HEK293 (cell line): ENCODE measurements at regions not wholly inside any gene's neighbourhood (a gene's known extent, or its start where the extent isn't known, plus 50 kb on each side); places are given as distances from the start of the nearest gene placed in this dataset.

Experiments used
- GFI1B ChIP-seq: fragments of 450-650 bp; formaldehyde crosslinking; IDR thresholded peaks from 2 replicates; pipeline ENCODE4 v1.5.1; 2016; ENCODE audit warnings: missing biosample characterization, missing genetic modification characterization
- GLIS2 ChIP-seq: fragments of 450-650 bp; formaldehyde crosslinking; IDR thresholded peaks from 2 replicates; pipeline ENCODE4 v1.5.1; 2016; ENCODE audit warnings: missing biosample characterization, missing genetic modification characterization
- HOXD13 ChIP-seq: sonication (generic); formaldehyde crosslinking; IDR thresholded peaks from 2 replicates; pipeline ENCODE4 v1.8.0; 2022; ENCODE audit warnings: missing genetic modification reagents, borderline replicate concordance
- KLF7 ChIP-seq: fragments of 450-650 bp; formaldehyde crosslinking; IDR thresholded peaks from 2 replicates; pipeline ENCODE4 v1.5.1; 2016; ENCODE audit warnings: missing biosample characterization, missing genetic modification characterization, borderline replicate concordance
- MEIS1 ChIP-seq: sonication (generic); formaldehyde crosslinking; IDR thresholded peaks from 2 replicates; pipeline ENCODE4 v1.8.1; 2022; ENCODE audit warnings: missing genetic modification reagents, mild to moderate bottlenecking, borderline replicate concordance
- PRDM4 ChIP-seq: fragments of 450-650 bp; formaldehyde crosslinking; IDR thresholded peaks from 2 replicates; pipeline ENCODE4 v1.5.1; 2017; ENCODE audit warnings: missing biosample characterization, missing genetic modification characterization
- PRDM6 ChIP-seq: fragments of 450-650 bp; formaldehyde crosslinking; IDR thresholded peaks from 2 replicates; pipeline ENCODE4 v1.5.1; 2017; ENCODE audit warnings: missing biosample characterization, missing genetic modification characterization
- RBAK ChIP-seq: fragments of 450-650 bp; formaldehyde crosslinking; IDR thresholded peaks from 2 replicates; pipeline ENCODE4 v1.5.1; 2016; ENCODE audit warnings: missing biosample characterization, missing genetic modification characterization
- SP7 ChIP-seq: fragments of 450-650 bp; formaldehyde crosslinking; IDR thresholded peaks from 2 replicates; pipeline ENCODE4 v1.5.1; 2016; ENCODE audit warnings: missing biosample characterization, missing genetic modification characterization
- TSHZ1 ChIP-seq: fragments of 450-650 bp; formaldehyde crosslinking; IDR thresholded peaks from 2 replicates; pipeline ENCODE4 v1.5.1; 2016; ENCODE audit warnings: missing biosample characterization, missing genetic modification characterization, borderline replicate concordance
- ZBTB8A ChIP-seq: fragments of 450-650 bp; formaldehyde crosslinking; IDR thresholded peaks from 2 replicates; pipeline ENCODE4 v1.5.1; 2016; ENCODE audit warnings: missing biosample characterization, missing genetic modification characterization
- ZFP41 ChIP-seq: fragments of 450-650 bp; formaldehyde crosslinking; IDR thresholded peaks from 2 replicates; pipeline ENCODE4 v1.5.1; 2016; ENCODE audit warnings: missing biosample characterization, missing genetic modification characterization, borderline replicate concordance
- ZFP69B ChIP-seq: fragments of 450-650 bp; formaldehyde crosslinking; IDR thresholded peaks from 2 replicates; pipeline ENCODE4 v1.5.1; 2016; ENCODE audit warnings: missing biosample characterization, missing genetic modification characterization
- ZNF114 ChIP-seq: fragments of 450-650 bp; formaldehyde crosslinking; IDR thresholded peaks from 2 replicates; pipeline ENCODE4 v1.5.0; 2017; ENCODE audit warnings: missing biosample characterization, missing genetic modification characterization
- ZNF169 ChIP-seq: fragments of 450-650 bp; formaldehyde crosslinking; IDR thresholded peaks from 2 replicates; pipeline ENCODE4 v1.5.1; 2016; ENCODE audit warnings: missing biosample characterization, missing genetic modification characterization
- ZNF184 ChIP-seq: fragments of 450-650 bp; IDR thresholded peaks from 2 replicates; pipeline ENCODE4 v1.5.1; 2018; ENCODE audit warnings: missing biosample characterization, mild to moderate bottlenecking, missing genetic modification characterization
- ZNF19 ChIP-seq: fragments of 450-650 bp; formaldehyde crosslinking; IDR thresholded peaks from 2 replicates; pipeline ENCODE4; 2016; ENCODE audit warnings: missing biosample characterization, missing genetic modification characterization, low read depth
- ZNF266 ChIP-seq: fragments of 450-650 bp; formaldehyde crosslinking; IDR thresholded peaks from 2 replicates; pipeline ENCODE4 v1.5.1; 2016; ENCODE audit warnings: missing biosample characterization, missing genetic modification characterization, low read depth
- ZNF473 ChIP-seq: fragments of 450-650 bp; formaldehyde crosslinking; IDR thresholded peaks from 2 replicates; pipeline ENCODE4 v1.5.1; 2017; ENCODE audit warnings: missing biosample characterization, missing genetic modification characterization
- ZNF501 ChIP-seq: fragments of 450-650 bp; formaldehyde crosslinking; IDR thresholded peaks from 2 replicates; pipeline ENCODE4 v1.5.1; 2016; ENCODE audit warnings: missing biosample characterization, missing genetic modification characterization
- ZNF529 ChIP-seq: fragments of 450-650 bp; formaldehyde crosslinking; IDR thresholded peaks from 2 replicates; pipeline ENCODE4 v1.5.1; 2017; ENCODE audit warnings: missing genetic modification characterization, missing biosample characterization; ENCODE audit not compliant: insufficient replicate concordance
- ZNF549 ChIP-seq: fragments of 450-650 bp; IDR thresholded peaks from 2 replicates; pipeline ENCODE4 v1.5.1; 2018; ENCODE audit warnings: missing biosample characterization, missing genetic modification characterization, mild to moderate bottlenecking, inconsistent platforms, moderate library complexity
- ZNF561 ChIP-seq: fragments of 450-650 bp; IDR thresholded peaks from 2 replicates; pipeline ENCODE4 v1.5.1; 2018; ENCODE audit warnings: missing biosample characterization, missing genetic modification characterization, borderline replicate concordance
- ZNF623 ChIP-seq: fragments of 450-650 bp; formaldehyde crosslinking; IDR thresholded peaks from 2 replicates; pipeline ENCODE4 v1.5.1; 2016; ENCODE audit warnings: missing biosample characterization, missing genetic modification characterization
- ZNF626 ChIP-seq: fragments of 450-650 bp; sonication (Bioruptor Pico); formaldehyde crosslinking; IDR thresholded peaks from 2 replicates; pipeline ENCODE4 v1.5.1; 2018; ENCODE audit warnings: missing biosample characterization, missing genetic modification characterization, inconsistent platforms
- ZNF629 ChIP-seq: fragments of 450-650 bp; formaldehyde crosslinking; IDR thresholded peaks from 2 replicates; pipeline ENCODE4 v1.5.1; 2017; ENCODE audit warnings: missing biosample characterization, missing genetic modification characterization
- ZNF692 ChIP-seq: fragments of 450-650 bp; formaldehyde crosslinking; IDR thresholded peaks from 2 replicates; pipeline ENCODE4 v1.5.1; 2016; ENCODE audit warnings: missing biosample characterization, missing genetic modification characterization
- ZNF704 ChIP-seq: fragments of 450-650 bp; formaldehyde crosslinking; IDR thresholded peaks from 2 replicates; pipeline ENCODE4 v1.5.1; 2016; ENCODE audit warnings: missing biosample characterization, missing genetic modification characterization
- ZSCAN30 ChIP-seq: fragments of 450-650 bp; IDR thresholded peaks from 2 replicates; pipeline ENCODE4 v1.5.1; 2018; ENCODE audit warnings: missing biosample characterization, mild to moderate bottlenecking, missing genetic modification characterization, moderate library complexity
- ZXDB ChIP-seq: fragments of 450-650 bp; formaldehyde crosslinking; IDR thresholded peaks from 2 replicates; pipeline ENCODE4 v1.5.1; 2016; ENCODE audit warnings: missing biosample characterization, missing genetic modification characterization

GRCh38 chr4:123555233-123555806, 158.7 kb downstream of the SPRY1 start (continued):
- TF ChIP-seq PRDM6 (tag by site-specific recombination), result peak; percentile 90
- peak; percentile 66; the same call in 1 of the 2 replicates for TF ChIP-seq ZSCAN30 (tag by site-specific recombination)
- peak; percentile 71 for TF ChIP-seq PRDM4 (tag by site-specific recombination)
- TF ChIP-seq ZNF473 (tag by site-specific recombination), result no peak
- no peak for TF ChIP-seq ZNF561 (tag by site-specific recombination)
- no peak for TF ChIP-seq GFI1B (tag by site-specific recombination)
- no peak for TF ChIP-seq RBAK
- TF ChIP-seq SP7 (tag by site-specific recombination), result peak; percentile 20; the same call in 1 of the 2 replicates
- TF ChIP-seq MEIS1 (CRISPR knock-in tag), result no peak
- TF ChIP-seq ZNF549 (tag by site-specific recombination), result no peak
- no peak for TF ChIP-seq ZNF169 (tag by site-specific recombination)
- TF ChIP-seq ZNF266, result no peak
- TF ChIP-seq KLF7 (tag by site-specific recombination), result no peak
- peak; percentile 45 for TF ChIP-seq GLIS2 (tag by site-specific recombination)
- no peak for TF ChIP-seq ZNF623
- TF ChIP-seq ZNF114, result no peak
- no peak for TF ChIP-seq TSHZ1
- TF ChIP-seq ZNF501 (tag by site-specific recombination), result no peak
- peak; percentile 83 for TF ChIP-seq ZXDB
- TF ChIP-seq ZNF19, result no peak
- no peak for TF ChIP-seq HOXD13
- TF ChIP-seq ZNF529, result no peak
- no peak for TF ChIP-seq ZFP41 (tag by site-specific recombination)
- peak; percentile 38; the same call in 1 of the 2 replicates for TF ChIP-seq ZNF629
- peak; percentile 70 for TF ChIP-seq ZNF692 (tag by site-specific recombination)
- no peak; the same call in 1 of the 2 replicates for TF ChIP-seq ZBTB8A (tag by site-specific recombination)
- TF ChIP-seq ZNF626 (tag by site-specific recombination), result no peak
- TF ChIP-seq ZFP69B, result peak; percentile 49; the same call in 1 of the 2 replicates
- TF ChIP-seq ZNF184, result no peak
- TF ChIP-seq ZNF704 (tag by site-specific recombination), result no peak
